Keratinocyte (primary cell): ENCODE measurements at regions not wholly inside any gene's neighbourhood (a gene's known extent, or its start where the extent isn't known, plus 50 kb on each side); places are given as distances from the start of the nearest gene placed in this dataset.

ENCODE experiments used
- DNase-seq: peaks from one replicate; pipeline ENCODE4 v3.0.0-alpha.2; 2011; ENCODE audit warnings: low read depth, missing footprints, low spot score
- FAIRE-seq: peaks from 2 replicates; lab custom pipeline; 2011; peaks lifted over from hg19 to GRCh38; lab: Jason Lieb, UNC
- H2AFZ ChIP-seq: 2 replicates; pipeline ENCODE4 v1.6.0; 2012; ENCODE audit warnings: low read length, control low read depth, inconsistent platforms; ENCODE audit not compliant: control insufficient read depth
- H3K27ac ChIP-seq: 2 replicates; pipeline ENCODE4 v1.5.1; 2011; ENCODE audit warnings: low read length; ENCODE audit not compliant: control insufficient read depth, insufficient read depth
- H3K27me3 ChIP-seq: 3 replicates; pipeline ENCODE4 v1.6.0; 2011; ENCODE audit warnings: low read length; ENCODE audit not compliant: control insufficient read depth, insufficient read depth; ENCODE audit errors: extremely low read depth
- H3K36me3 ChIP-seq, 2 experiments: 2 replicates in 1 of 2; 3 replicates in 1 of 2; pipeline ENCODE4 v1.5.1; 2011; ENCODE audit warnings: low read length in 2 of 2, mild to moderate bottlenecking in 1 of 2; ENCODE audit not compliant: control insufficient read depth in 2 of 2, insufficient read depth in 2 of 2; ENCODE audit errors: extremely low read depth in 1 of 2
- H3K4me1 ChIP-seq: 3 replicates; pipeline ENCODE4 v1.5.1; 2011; ENCODE audit warnings: low read length; ENCODE audit not compliant: control insufficient read depth, insufficient read depth; ENCODE audit errors: extremely low read depth
- H3K4me2 ChIP-seq: 3 replicates; pipeline ENCODE4 v1.6.0; 2011; ENCODE audit warnings: low read depth, low read length; ENCODE audit not compliant: control insufficient read depth, insufficient read depth; ENCODE audit errors: extremely low read depth
- H3K4me3 ChIP-seq, 3 experiments: fragments of 200-600 bp in 1 of 3; sonication (generic) in 1 of 3; 2 replicates in 2 of 3; 3 replicates in 1 of 3; pipeline ENCODE4 v1.5.1; 2011 to 2016; ENCODE audit warnings: low read length in 3 of 3, mild to moderate bottlenecking in 3 of 3, control low read depth in 2 of 3, inconsistent platforms in 1 of 3, low read depth in 1 of 3, mixed read lengths in 1 of 3, mixed run types in 1 of 3, moderate library complexity in 1 of 3; ENCODE audit not compliant: control insufficient read depth in 2 of 3, insufficient read depth in 2 of 3; ENCODE audit errors: extremely low read depth in 1 of 3
- H3K79me2 ChIP-seq: 2 replicates; pipeline ENCODE4 v1.6.0; 2012; ENCODE audit warnings: low read length; ENCODE audit not compliant: control insufficient read depth, insufficient read depth
- H3K9ac ChIP-seq: 3 replicates; pipeline ENCODE4 v1.6.0; 2011; ENCODE audit warnings: low read length; ENCODE audit not compliant: control insufficient read depth, insufficient read depth; ENCODE audit errors: extremely low read depth
- H3K9me1 ChIP-seq: 3 replicates; pipeline ENCODE4 v1.6.0; 2011; ENCODE audit warnings: low read length; ENCODE audit not compliant: control insufficient read depth, insufficient read depth; ENCODE audit errors: extremely low read depth
- H3K9me3 ChIP-seq: 2 replicates; pipeline ENCODE4 v1.5.1; 2012; ENCODE audit warnings: low read depth, low read length; ENCODE audit not compliant: control insufficient read depth
- H4K20me1 ChIP-seq: 3 replicates; pipeline ENCODE4 v1.6.0; 2011; ENCODE audit warnings: low read length; ENCODE audit not compliant: control insufficient read depth, insufficient read depth; ENCODE audit errors: extremely low read depth
- EZH2 ChIP-seq: IDR thresholded peaks from one replicate; pipeline ENCODE4 v1.6.1; 2012; ENCODE audit warnings: inconsistent platforms, mild to moderate bottlenecking, low read length, moderate library complexity
- dilution Hi-C: fragments of 300-500 bp; cut with MboI; formaldehyde crosslinking; loops from one replicate; pipeline ENCODE4 v1.7.0; 2020; ENCODE audit warnings: low sequenced_read_pairs; ENCODE audit not compliant: extremely low pct_ligation_motif_present
- TF ChIP-seq, protein P1 (sequence below), 3 experiments: IDR thresholded peaks in 1 of 3; conservative IDR thresholded peaks in 1 of 3; optimal IDR thresholded peaks in 1 of 3; 2 replicates in 2 of 3; 3 replicates in 1 of 3; pipeline versions ENCODE3 to v1.5.1; 2011; ENCODE audit warnings: low read length in 3 of 3, mild to moderate bottlenecking in 3 of 3, moderate library complexity in 2 of 3, control low read depth in 1 of 3, inconsistent platforms in 1 of 3; ENCODE audit not compliant: insufficient read depth in 2 of 3; ENCODE audit errors: extremely low read depth in 1 of 3

DNA sequence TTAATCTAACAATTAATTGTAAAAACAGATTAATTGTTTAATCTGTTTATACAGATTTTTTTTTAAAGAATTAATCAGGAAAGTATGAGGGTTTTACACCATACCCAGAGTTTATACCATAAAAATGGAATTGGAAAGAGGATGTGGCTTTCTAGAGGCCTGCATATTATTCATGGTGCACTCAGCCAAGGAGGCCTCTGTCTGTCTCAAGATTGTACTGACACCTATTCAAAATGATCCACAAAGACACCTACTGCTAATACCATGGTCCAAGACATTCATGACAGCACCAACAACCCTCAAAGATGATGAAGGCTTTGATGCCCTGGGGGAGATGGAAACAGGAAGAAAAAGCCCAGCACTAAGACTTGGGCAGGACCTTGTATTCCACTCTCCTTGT lies 58.1 kb upstream of the MAST4 start:
- peaks cover 7% of the 10 kb centered on the region for H3K4me1 ChIP-seq
- no peak overlapping the region for H2AFZ ChIP-seq
- FAIRE-seq, result no peak
- H3K4me2 ChIP-seq, result no peak overlapping the region
- no peaks in the 10 kb centered on the region for H4K20me1 ChIP-seq
- no peaks in the 10 kb centered on the region for H3K9me1 ChIP-seq
- H3K36me3 ChIP-seq, result no peaks in the 10 kb centered on the region
- H3K9ac ChIP-seq, result no peak overlapping the region
- no peaks in the 10 kb centered on the region for H3K9me3 ChIP-seq
- H3K27ac ChIP-seq, result no peak overlapping the region
- no peaks in the 10 kb centered on the region for H3K27me3 ChIP-seq
- H3K79me2 ChIP-seq, result no peaks in the 10 kb centered on the region
- dilution Hi-C loops, result no loop called here
- no peak for TF ChIP-seq EZH2
- TF ChIP-seq, protein P1, sequence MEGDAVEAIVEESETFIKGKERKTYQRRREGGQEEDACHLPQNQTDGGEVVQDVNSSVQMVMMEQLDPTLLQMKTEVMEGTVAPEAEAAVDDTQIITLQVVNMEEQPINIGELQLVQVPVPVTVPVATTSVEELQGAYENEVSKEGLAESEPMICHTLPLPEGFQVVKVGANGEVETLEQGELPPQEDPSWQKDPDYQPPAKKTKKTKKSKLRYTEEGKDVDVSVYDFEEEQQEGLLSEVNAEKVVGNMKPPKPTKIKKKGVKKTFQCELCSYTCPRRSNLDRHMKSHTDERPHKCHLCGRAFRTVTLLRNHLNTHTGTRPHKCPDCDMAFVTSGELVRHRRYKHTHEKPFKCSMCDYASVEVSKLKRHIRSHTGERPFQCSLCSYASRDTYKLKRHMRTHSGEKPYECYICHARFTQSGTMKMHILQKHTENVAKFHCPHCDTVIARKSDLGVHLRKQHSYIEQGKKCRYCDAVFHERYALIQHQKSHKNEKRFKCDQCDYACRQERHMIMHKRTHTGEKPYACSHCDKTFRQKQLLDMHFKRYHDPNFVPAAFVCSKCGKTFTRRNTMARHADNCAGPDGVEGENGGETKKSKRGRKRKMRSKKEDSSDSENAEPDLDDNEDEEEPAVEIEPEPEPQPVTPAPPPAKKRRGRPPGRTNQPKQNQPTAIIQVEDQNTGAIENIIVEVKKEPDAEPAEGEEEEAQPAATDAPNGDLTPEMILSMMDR (optimal IDR thresholded peaks at IDR 0.05 in 1 of 3, IDR thresholded peaks at IDR 0.05 in 1 of 3, conservative IDR thresholded peaks at IDR 0.05 in 1 of 3; ENCODE audit: extremely low read depth in 1 of 3, insufficient read depth in 2 of 3, low read length in 3 of 3), result no peak
- H3K4me3 ChIP-seq, result no peak overlapping the region
- no peak for DNase-seq

DNA sequence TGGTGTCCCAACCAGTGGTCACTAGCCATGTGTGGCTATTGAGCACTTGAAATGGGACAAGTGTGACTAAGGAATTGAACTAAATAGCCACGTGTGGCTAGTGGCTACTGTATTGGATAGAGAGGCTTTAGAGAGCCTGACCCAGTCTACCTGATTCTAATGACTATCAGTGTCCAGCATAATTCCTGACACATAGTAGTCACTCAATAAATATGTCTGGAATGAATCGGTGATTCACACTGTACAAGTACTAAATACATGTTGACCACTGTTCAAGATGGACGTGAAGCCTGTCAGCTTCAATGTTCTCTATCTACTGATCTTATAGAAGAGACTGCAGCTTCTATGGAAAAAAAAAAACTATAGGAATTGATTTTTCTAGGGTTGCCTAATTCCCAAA lies 57.7 kb upstream of the MAST4 start:
- Histone ChIP-seq H4K20me1 (no peaks in the 10 kb centered on the region), H3K4me1 (peaks cover 7% of the 10 kb centered on the region), H3K4me2 (no peak overlapping the region), H3K9ac (no peak overlapping the region), H3K9me3 (no peaks in the 10 kb centered on the region), H3K27ac (no peak overlapping the region), H3K4me3 (no peak overlapping the region), H3K9me1 (no peaks in the 10 kb centered on the region), H2AFZ (no peak overlapping the region), H3K36me3 (no peaks in the 10 kb centered on the region), H3K27me3 (no peaks in the 10 kb centered on the region), H3K79me2 (no peaks in the 10 kb centered on the region)
- FAIRE-seq (peak; percentile 9), DNase-seq (no peak)
- TF ChIP-seq, protein P1 (optimal IDR thresholded peaks at IDR 0.05 in 1 of 3, IDR thresholded peaks at IDR 0.05 in 1 of 3, conservative IDR thresholded peaks at IDR 0.05 in 1 of 3; ENCODE audit: extremely low read depth in 1 of 3, insufficient read depth in 2 of 3, low read length in 3 of 3), result no peak
- no peak for TF ChIP-seq EZH2
- dilution Hi-C loops, result no loop called here
